ENCODE measurements at regions not wholly inside any gene's neighbourhood (a gene's known extent, or its start where the extent isn't known, plus 50 kb on each side); places are given as distances from the start of the nearest gene placed in this dataset.

DNA sequence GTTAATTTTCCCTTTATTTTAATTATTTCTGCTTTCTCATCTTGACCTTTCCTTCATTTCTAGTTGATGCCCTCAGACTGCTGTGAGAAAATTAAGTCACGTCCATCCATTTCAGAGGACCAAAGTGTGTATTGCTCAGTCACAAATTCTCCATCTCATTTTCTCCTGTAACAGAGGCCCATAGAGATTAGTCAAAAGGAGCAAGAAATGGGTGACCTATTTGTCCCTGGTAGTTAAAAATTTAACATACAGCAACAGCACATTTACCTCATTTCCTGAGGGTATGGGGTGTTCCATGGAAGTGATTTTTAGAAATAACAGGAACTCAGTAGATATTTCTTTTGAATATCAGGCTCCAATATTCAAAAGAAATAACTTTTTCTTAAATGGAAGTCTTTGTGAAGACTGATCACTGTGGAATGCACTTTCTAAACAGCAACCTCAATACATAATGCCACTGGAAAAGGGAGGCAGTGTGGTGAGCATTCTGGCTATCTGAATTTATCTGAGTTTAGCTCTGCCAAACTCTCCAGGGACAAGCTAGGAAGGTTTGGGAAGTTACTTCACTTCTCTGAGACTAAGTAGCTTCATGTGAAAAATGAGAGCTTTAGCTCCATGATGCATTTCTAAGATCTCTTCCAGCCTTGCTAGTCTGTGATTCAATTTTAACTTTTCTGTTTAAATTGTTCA lies 808.2 kb downstream of the SQOR start:
- DNase-seq, result no peak

DNA sequence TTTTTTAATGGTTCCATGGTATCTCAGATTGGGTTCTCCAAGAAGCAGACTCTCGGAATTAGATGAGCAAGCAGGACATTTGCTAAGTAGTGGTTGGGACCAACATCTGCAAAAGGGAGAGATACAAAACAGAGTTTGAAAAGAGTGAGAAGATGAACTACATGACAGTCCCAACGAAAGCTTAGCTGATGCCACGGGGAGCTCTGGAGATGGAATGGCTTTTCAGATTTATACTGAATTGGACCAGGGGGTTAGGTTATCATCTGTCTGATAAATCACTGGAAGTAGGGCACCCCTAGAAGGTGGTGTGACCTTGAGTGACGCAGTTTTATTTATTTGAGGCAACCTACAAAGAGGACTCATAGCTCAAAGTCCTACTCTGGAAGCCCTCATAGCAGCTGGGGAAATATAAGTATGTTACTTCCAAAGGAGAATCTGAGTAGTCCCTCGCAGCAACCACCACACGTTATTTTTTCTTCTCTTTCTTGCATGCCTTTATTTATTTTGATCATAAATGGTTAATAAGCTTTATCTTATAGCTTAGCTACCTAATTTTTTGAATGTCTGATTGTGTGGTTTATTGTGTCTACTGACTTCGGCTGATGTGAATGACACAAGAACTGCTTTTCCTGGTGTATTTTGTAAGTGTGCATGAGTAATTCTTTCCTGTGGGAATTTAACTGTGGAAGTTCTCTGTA lies 815.4 kb downstream of the SQOR start:
- no peak for DNase-seq

DNA sequence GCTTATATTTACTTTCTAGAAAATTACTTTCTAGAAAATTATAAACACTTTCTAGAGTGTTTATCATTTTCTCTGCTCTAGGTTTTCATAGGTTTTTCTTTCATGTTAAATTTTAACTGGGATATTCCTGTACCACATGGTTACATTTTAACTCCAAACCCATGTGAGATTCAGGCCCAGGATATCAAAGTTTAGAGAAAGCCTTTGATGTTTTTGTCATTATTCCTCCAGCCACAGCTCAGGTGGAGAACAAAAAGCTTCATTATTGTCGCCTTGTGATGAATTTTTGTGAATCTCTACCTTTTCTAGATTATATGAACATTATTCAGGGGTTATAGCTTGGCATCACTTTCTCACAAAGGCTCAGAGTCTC lies 816.0 kb downstream of the SQOR start:
- DNase-seq, result no peak

DNA sequence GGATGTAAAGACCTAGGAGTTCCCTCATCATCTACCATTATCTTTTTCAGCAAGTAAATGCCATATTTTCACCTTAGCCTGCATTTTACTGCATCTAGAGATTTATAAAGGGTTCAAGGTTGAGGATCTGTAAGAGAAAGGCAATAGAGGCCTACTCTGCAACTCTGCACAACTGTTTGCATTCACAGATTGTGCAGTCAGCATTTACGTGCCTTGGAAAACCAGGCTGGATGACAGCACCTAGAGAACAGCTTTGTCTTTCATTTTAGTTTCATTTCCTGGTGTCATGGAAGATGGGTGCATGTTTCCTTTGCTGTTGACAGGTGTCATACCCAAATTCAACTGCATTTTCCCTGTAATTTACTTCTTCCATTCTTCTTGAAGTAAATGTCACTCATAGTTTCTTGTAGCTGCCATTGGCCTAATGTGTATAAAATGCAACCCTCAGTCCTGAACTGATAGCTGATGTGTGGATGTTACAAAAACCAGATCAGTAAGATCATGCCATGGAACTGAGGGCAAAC lies 817.5 kb downstream of the SQOR start:
- DNase-seq, result no peak

DNA sequence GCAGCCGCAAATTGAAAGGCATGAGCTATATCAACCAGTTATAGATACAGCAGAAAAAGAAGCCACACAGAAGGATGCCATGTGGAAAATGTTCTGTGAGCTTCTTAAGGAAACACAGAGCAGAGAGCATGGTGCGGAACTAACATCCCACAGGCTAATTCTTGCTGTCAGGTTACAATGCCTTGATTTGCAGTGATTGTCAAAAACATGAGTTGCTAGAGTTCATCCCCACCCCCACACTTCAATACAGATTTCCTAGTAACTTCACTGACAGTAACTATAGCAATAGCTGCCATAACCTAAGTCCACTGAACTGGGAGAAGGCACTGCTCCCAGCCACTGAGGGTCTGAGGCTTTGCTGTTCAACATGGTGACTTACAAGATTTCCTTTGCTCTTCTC lies 821.6 kb downstream of the SQOR start:
- DNase-seq, result no peak

DNA sequence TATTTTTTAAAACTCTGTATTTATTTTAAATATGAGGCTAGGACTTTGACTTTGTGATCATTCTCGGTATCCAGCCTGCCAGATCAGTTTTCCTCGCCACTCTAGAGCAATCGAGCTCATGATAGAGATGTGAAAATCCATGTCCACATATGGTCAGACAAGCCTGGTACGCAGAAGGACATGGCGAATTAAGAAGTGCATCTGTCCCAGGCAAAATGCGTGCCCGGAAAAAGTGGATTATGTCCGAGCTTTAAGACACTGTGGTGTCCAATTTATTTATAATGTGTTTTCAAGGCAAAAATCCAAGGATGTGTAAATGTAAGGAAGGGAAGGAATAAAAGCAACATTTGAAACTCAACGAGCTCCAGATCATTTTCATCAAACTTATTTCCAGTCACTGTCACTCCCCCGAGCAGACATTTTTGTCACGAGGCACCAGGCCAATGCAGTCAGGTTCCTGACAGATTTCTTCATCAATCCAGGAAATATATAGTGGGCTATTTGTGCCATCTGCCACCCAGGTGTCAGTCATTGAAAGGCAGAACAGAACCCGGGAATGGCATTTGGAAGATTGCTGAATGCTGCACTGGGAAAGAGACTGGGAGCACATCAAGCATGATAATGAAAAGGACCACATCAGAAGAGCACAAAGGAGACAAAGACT lies 825.7 kb downstream of the SQOR start:
- DNase-seq, result peak; percentile 2

DNA sequence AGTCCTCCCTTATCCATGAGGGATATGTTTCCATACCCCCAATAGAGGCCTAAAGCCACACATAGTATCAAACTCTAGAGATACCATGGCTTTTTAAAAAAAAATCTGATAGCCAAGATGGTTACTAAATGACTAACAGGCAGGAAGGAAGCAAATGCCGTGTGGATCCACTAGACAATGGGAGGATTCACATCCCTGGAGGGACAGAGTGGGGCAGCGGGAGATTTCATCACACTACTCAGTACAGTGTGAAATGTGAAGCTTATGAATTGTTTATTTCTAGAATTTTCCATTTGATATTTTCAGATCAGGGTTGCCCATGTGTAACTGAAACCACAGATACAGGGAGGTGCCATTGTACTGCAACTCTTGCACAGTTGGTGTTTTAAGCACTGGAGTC lies 826.6 kb downstream of the SQOR start:
- no peak for DNase-seq

DNA sequence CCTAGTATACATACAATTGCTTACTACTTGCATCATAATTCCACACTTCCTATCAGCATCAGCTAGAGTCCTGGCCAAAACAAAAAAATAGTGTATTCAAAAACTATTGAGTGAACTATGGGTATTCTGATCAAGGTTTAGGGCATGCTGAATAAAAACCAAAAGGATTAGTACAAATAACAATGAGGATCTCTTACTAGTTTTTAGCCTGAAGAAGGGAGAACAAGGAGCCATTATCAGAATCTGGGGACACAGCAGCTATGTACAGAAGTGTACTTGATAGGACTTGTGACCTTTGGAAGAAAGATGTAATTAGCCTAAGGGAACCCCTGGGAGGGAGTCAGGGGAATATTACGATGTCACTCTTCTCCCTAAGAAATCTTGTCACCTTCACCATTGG lies 832.2 kb downstream of the SQOR start:
- no peak for DNase-seq

DNA sequence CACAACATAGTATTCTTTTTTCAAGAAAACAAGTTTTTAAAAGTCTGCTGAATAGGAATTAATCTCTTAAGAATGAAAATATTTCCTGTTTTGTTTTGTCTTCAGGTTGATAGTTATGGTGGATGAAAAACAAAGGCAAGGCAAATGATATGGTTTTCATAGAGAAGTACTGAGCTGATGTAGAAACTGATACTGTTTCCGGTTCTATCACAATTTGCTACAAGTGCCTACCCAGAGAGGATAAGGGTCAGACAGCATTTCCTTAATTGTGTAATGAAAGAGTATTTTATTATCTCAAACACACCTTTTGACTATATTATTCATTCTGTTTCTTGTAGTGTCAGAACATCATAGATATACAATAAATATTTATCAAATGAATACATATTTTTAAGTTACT lies 836.3 kb downstream of the SQOR start:
- no peak for DNase-seq

DNA sequence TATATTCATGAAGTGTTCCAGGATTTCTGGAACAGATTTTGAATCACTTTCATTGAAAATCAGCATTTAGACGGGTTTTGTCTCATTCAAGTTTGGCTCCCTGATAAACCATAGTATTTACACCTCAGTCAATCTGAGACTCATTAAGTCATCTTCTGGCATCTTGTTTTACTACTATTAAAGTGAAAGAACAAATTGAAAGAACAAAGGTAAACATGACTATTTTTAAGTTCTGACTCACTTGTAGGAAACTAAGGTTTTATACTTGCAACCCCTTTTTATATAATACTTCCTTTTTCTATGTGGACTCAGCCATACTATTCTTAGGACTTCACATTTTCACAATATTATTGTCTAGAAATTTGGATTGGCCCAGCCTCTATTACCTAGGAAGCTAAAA lies 854.4 kb downstream of the SQOR start:
- no peak for DNase-seq

DNA sequence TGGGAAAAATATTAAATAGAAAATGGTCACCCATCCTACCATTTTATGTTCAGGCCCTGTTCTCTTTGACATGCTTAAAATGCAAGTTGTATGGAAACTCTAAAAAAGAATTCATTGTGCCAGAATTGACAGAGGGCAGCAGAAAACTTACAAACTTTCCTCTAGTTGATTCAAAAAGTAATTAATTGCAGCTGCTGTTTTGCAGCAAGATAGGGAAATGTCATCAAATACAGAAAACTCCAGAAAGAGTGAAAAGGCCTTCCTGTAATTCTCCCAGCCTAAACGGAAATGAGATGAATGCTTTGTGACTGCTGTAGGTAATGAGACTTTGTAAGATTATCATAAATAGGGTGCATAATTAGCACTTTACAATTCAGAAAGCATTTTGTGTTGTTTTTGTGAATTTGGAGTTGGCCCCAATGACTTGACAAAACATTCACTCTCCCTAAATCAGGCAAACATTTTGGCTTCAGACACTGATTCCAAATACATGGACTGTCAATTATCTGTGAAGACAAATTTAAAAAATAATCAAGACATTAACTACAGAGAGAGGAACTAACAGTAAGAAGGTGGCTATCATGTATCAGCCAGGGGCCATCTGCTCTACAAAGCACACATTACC lies 861.8 kb downstream of the SQOR start:
- peak; percentile 17 for DNase-seq

DNA sequence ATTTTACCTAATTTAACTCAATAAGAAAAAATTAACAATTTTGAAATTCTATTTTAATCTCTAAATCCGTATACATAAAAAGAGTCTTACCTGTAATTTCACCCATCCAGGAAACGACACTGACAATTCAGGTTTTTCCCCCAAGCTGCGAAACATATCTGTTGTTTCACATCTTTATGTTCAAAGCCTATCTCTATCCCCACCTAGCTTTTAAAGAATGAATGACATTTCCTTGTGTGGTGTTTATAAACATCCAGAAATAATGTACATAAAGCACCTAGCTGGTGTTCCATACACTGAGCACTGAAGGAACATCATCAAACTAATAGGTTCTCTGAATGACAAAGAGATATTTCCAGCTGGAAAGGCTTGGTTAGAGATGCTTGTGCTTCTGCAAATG lies 867.8 kb downstream of the SQOR start:
- DNase-seq, result no peak

DNA sequence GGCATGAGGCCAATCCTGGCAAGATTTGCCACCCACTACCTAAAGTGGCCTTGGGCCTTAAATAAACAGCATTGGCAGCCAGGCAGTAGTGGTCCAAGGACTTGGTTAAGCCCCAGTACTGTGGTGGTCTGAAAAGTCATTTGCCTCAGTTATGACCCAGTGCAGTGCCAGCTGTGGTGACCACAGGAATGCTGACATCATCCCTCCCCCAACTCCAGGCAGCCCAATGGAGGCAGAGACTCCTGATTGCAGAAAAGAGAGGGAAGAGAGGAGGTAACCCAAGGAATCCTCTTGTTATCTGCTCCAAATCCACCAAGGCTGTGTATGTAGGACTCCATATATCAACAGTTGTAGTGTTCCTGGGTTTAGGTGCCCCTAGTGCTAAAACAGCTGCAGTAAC lies 883.6 kb downstream of the SQOR start:
- DNase-seq, result no peak

DNA sequence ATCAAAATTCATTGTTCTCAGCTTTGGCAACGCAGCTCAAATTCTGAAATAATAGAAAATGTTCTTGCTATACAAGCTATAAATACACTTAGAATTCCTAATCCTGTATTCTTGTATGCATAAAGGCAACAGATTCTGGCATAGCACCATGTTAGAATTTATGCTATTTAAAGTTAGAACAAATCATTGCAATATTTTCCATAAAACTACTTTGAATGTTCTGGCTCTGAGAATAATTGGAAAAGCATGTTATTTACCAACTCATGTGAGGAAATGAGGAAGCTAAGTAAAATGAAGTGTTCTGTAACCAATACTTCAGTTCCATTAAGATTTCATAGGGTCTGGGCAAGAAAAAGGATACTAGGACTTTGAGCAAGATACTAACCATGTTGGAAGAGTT lies 888.9 kb downstream of the SQOR start:
- peak; percentile 20 for DNase-seq

DNA sequence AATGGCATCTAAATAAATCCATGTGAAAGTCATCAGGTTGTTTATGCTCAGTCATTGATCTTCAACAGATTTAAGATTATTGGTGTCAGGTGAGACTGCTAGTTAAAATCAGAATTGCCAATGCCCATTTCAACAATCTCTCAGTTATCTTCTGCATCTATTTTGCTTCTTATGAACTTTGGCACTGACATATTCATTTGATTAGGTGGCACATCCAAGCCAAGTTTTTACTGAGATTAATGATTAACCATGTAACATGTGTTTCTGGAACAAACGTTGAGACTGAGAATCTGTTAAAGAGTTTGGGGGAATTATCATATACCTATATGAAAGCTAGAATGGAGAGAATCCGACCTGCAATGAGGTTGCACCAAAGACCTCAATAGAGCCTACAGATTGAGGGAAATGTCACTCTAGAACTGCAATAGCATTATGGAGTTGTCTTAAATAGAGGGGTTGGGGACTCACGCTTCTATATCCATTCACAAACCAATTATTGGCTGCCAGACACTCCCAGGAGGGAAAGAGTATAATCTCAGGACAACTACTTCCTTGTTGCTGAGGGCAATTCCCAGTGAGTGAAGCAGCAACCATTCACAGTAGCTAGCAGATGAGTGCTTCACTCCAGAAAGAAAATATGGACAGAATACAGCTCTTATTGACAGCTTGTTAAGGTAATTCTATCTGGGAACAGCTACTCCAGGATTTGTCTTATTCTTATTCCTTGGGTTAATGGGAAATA lies 891.3 kb downstream of the SQOR start:
- no peak for DNase-seq

DNA sequence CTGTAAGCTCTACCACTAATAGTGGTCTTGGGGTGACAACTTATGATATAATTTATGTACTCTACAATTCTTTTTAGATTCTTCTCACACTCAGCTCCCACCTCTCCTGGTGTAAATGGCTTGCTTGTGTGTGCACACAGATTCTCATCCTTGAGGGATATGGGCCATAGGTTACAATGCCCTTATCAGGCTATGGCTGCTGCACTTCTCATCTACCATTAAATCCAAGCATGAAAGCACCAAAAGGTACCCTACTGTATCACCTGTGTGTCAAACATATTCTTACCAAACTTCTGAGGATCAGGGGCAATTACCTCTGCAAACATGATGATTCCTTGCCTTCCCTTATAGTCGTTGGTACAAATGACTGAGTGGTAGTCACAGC lies 891.9 kb downstream of the SQOR start:
- DNase-seq, result no peak

DNA sequence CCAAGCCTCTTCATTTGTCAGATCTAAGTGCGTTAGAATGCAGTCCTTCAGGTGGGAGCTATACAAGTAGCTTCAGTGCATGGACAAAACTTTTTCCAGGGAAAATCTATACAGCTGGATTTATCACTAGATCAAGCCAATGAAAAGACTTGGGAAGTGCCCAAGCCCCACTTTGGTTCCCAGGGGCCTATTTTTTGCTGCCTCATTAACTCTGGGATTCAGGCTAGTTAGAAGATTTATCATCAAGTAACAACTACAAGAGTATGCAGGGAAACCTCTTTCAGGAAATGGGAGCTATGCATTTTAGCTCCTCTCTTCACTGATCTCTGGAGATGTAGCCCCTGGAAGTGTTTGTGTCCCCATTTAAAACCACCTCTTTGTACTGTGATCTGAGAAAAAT lies 908.8 kb downstream of the SQOR start:
- DNase-seq, result no peak

DNA sequence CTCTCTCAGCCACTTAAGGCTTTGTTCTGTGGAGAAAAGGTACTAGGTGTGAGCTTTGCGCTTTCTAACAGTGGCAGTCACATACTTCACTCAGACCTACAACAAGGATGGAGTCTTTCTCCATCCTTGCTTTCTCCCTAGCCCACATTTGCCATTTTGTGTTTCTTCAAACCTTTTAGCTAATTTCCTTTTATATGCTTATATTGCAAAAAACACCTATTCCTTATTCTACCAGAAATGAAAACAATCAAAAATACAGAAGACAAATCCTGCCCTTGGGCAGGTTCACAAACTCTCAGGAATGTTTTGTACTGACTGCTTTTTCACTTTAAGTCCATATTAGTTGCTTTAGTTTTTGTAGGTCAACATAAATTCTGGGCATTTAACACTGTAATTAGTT lies 914.2 kb downstream of the SQOR start:
- DNase-seq, result no peak

DNA sequence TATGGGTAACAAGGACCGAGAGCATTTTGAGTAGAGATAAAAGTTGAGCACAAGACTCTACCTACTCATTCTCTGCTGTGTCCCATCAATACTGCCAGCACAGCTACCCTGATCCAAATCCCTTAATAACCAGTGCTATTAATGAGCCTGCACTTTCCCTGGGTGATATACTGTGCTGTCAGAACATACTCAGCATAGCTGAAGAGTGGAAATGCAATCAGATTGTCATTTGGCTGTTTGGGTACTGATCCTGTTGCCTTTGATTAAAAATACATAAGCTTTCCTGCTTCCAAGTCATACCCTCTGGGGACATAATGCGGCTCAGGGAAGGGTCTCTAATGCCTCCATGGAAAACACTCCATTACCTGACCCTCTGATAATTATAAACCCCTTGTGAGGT lies 917.5 kb downstream of the SQOR start:
- no peak for DNase-seq

DNA sequence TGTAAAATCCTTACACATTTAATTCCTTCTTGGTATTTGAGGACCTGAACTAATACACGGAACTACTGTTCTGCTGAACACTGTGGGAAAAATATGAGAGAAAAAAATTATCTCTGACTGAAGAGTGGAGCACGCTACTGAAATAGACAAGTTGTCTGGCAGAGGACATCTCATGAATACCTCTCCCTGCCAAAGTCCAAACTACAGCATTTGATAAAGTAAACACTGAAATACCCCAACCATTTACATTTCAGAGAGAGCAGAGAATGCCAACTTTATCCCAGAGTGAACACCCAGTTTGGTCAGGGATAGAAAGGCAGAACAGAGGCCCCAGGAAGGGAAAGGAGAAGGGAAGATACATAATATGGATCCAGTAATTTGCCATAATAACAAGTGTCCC lies 920.7 kb downstream of the SQOR start:
- DNase-seq, result no peak

DNA sequence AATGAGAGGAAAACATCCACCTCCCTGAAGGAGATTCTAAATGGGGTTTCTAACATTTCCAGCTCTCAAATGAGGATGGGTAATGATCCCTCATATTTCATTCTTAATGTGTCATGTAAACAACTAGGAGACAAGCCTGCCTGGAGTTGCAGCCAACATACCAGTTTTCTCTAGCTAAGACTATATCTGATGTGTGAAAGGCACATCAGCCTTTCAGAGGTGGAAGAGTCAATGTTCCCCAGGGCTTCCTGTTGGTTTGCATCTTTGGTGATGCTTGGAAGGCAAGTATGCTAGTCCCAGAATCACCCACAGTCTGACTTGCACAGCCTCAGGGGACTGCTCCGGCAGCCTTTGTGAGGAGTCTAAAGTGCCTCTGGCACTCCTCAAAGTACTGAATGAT lies 921.2 kb downstream of the SQOR start:
- DNase-seq, result no peak

DNA sequence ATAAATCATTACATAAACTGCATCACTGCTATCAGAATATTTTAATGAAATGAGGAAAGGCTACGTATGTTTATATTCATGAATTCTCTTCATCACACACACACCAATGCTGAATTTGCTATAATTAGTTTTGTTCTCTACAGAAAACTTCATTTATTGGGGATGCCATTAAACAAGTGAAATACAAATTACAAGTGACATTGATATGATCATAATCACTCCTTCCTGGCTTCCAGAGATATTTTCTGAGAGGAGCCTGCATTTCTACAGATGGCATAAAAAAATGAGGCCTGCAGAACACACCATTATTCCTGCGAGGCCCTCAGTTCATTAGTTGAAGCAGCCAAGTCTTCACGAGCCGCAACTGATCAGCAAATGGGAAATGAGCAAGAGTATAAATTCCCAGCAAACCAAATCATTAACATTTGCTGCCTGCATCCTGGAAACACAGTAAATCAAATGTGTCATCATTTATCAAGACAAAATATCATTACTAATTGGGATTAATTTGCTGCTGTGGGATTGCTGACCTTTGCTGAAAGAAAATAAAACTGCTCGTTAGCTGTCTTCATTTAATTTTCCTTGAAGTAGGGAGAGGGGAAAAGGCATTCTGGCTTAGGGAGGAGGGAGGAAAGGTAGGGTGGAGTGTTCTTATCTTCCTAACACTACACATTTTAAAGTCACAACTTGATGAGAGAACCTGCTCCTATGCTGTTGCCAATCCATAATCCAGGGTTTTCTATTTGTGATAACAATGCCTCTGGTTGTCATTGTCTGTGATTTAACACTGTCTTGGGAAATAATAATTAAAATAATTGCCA lies 921.9 kb downstream of the SQOR start:
- DNase-seq, result no peak
